ENCODE measurements at regions not wholly inside any gene's neighbourhood (a gene's known extent, or its start where the extent isn't known, plus 50 kb on each side); places are given as distances from the start of the nearest gene placed in this dataset.
"Not testable (repeated sequence)": the region's sequence is repeated elsewhere in the genome, so short reads cannot be mapped to it uniquely, and the experiment has no call there.

DNA sequence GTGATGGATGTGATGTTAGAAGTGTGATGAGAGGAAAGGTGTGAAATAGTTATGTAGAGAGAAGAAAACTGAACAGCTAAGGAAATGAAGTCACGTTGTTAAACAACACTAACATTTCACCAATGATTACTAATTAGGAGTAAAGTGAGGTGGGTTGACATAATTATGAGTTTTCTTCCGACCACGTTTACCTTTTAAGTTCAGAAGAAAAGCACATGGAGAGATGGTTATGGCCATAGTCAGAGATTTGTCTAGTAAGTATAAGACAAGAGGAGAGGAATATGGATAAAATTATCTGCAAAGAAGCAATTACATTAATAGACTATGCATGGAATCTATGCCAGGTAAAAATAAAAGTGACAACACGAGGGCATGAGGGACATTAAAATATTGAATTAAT is 551.3 kb upstream of the TECRL start:
- DNase-seq = no peak

DNA sequence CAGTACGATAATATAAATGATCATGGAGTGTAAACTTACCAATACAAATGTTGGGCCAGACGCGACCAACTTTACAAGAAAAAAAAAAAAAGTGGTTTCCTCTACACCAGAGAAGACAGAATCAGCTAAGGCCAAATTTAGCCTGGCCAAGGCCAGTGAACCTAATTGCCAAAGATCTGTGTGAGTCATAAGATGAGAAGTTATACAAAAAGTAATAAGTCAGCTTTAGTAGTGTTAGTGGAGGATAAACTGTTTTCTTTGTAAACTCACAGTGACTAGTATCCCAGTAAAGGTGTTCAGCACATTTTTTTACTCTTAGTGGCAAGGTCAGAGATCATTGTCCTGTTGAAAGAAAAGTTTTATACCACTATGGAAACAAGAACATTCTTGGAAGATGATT is 531.4 kb upstream of the TECRL start:
- no peak for DNase-seq

DNA sequence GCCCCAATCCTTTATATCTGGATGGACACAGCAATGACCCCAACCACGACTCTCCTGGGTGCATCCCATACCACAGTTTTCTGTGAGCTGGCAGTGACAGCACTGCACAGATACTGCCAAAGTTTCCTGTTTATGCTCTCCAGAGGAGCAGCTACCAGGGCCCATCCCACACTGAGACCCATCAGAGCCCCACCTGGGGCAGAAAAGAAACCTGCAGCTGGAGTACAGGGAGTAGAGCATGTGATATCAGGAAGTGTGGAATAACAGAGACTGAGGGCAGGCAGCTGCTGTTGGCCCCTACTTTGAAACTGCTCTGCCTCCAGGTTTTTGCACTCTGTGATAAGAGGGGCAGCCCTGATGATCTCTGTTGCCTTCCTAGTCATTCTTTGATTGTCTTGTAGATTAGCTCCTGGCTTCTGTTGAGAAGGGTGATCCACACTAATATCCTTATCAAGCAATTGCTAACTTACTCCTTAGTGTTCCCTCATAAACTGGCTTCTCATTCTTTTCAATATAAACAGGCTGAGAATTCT is 526.3 kb upstream of the TECRL start:
- DNase-seq = no peak

DNA sequence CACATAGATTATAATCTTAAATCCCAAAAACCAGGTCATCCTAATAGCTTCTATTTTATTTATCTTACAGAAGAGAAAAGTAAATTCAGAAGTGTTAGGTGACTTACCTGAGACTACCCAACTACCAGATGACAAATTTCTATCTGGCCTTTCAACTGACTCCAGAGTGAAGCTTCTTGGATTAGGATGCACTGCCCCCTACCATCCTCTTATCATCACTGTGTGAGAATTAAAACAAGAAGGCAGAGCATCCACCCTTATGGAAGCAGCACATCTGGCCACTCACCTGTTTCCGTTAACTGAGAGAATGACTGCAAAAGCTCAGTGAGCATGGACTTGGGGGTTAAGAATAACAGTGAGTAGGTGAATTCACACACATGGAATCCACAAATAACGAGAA is 502.6 kb upstream of the TECRL start:
- no peak for DNase-seq

DNA sequence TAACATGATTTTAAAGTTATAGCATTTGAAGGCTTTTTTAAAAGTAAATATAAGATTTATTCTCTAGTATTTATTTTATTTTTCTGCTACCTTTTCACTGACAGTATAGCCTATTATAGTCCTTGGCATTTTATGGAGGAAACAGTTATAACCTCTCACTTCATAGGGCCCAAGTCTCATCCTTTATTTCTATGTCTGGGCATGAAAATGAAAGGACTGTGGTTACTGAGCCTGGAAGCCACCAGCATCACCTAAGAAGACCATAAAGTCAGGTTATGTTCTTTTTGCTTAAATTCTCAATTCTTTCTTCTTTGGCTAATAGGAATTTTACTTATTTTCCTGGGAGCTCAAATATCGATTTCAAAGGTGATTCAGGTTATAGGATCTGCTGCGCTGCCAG is 494.7 kb upstream of the TECRL start:
- no peak for DNase-seq

DNA sequence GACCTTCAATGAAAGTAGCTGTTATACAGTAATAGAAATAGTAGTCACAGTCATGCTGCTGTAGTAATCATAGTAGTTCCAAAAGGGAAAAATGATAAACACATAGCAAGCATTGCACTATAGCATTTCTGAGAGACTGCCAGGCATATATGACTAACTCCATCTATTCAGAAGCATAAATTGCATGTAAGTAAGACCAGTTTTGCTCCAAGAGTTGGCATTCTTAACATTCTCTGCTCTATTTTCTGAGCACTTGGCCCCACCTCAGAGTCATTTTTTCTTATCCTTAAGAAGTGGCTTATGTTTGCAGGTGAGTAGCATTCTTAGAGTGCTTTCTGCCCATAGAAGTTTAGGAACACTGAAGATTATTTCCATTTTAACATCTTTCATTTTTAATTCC is 490.3 kb upstream of the TECRL start:
- no peak for DNase-seq

DNA sequence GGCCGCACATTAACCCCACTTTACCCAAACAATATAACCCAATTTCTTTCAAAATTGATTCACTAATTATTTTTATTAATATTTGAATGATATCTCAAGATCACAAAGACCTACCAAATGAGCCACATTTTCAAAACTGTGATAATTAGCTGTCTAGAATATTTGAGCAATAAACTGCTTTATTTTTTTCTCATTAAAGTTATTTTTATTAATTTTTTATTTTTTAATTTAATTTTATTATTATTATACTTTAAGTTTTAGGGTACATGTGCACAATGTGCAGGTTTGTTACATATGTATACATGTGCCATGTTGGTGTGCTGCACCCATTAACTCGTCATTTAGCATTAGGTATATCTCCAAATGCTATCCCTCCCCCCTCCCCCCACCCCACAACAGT is 489.8 kb upstream of the TECRL start:
- DNase-seq = not testable (repeated sequence)

DNA sequence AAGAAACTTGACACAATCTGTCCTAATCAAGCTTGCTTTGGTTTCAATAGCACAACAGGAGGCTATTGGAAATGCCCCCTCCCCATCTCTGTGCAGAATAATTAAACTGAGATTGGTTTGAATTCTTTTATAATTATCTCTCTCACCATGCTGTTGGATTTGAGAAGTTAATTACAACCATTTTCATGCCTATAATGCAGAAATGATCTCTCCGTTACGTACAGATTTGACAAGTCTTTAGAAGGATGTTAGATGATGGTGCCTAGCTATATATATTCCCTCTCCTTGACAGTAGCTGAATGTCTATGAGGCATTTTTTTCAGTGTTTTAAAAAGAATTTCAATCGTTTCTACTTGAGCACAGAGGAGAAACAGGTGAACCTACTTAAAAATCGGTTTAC is 488.4 kb upstream of the TECRL start:
- DNase-seq = no peak

DNA sequence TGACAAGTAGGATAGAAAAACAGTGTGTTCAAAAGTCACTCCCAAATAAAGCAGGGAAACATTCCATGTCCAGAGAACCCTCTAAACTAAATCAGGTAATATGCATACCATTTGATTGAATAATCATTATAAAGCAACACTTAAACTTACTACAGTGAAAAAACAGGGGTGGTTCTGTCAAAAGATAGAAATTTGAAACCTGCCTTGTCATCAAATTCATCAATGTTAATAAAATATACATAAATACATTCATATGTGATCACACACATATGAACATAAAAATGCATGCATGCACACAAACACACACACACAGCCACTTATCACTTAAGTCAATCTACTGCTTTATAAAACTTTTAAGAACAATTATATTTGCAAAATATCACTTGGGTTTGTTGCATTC is 485.8 kb upstream of the TECRL start:
- no peak for DNase-seq

DNA sequence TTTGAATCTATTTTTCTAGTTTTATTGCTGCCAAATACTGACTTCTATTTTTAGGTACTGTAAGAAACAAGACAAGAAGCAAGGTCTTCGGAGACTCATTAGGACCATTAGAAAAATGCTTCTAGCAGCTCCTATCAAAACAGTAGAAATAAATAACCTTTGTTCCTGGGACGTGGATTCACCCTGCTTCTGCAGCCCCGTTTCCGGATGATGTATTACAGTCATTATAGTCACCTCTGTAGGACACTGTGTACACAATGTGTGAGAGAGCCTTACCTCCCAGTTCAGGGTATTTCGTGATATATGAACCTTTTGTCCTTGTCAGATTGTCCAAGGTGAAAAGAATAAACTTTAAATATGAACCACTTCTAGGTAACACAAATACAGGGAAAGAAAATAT is 484.0 kb upstream of the TECRL start:
- DNase-seq = peak; percentile 79

DNA sequence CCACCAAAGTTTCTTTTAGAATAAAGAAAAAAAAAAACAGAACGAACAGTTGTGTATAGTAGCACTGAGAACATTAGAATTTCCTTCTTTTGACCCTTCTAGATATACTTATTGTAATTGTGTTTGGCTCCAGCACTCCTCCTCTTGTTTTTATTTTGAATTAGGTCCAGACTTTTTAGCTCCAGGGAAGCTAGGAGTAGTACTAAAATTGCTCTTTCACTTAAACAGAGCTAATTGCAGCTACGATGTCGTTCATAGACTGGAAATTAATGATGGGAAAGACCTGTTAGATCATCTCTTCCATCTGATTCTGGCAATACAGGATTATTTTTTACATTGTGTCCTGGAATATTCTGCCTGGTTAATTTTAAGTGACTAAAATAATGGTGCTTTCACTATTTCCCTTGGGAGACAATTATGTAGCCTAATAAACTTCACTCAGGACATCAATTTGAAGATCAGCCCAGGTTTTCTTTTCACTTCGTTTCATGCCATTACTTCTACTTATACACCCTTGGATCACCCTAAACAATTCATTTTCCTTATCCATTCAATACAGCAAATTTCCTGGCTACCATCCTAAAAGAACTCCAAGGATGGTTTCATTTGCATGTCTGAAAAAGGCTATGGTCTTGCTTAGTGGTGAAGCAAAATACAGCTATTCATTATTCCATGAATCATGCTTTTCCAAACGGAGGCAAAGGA is 480.8 kb upstream of the TECRL start:
- no peak for DNase-seq

DNA sequence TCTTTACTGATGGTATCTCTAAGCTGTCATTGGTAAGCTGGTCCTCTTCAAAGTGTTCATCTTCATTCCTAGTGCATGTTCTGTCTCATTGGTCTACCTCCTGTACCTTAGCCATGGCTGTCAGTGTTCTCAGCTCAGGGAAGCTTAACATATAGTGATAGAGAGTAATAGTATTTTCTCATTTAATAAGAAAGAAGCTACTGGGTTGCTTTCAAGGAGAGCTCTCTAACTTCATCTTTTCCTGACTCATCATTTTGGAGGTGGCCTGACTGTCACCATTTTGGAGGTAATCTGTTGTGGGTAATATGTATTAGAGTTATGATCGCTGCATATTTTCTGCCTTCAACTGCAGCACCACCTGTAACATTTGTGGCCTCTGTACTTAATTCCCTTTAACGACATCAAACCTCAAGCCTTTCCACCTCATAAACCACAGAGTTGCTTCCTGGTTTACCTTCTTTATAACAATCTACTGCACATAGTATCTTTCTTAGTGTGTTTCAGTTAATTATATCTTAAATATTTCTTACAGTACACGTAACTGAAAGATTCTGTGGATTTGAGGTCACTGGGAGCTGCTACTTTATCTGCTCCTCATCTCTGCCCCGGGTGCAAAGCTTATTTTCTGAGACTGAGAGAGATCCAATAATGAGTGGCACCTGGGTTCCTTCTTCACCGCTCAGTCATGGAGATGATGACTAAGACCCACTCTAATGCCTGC is 474.0 kb upstream of the TECRL start:
- DNase-seq = no peak

DNA sequence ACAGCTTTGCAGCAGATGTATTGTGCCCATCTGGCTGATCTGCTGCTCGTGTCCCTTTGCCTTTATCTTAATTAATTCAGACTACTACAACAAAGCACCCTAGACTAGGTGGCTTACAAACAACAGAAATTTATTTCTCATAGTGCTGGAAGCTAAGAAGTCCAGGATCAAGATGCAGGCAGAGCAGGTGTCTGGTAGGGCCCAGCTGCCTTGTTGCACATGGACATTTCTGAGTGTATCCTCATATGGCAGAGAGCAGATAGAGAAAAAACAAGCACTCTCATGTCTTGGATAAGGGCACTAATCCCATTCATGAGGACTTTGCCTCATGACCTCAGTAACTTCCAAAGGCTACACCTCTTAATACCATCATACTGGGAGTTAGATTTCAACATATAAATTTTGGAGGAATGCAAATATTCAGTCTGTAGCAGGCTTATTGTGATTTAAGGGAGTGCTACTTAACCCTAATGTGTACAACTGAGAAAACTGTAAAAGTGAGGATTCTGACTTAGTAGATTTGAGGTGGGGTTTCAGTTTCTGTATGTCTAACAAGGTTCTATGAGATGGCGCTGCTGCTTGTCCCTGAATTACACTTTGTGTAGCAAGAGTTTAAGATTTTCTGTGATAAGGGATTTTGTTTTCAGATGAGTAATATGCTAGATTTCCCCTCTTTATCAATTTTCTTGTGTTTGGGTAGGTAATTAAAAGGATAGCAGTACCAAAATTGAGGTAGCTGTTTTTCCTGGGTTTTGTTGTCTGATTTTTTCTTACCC is 473.2 kb upstream of the TECRL start:
- no peak for DNase-seq

DNA sequence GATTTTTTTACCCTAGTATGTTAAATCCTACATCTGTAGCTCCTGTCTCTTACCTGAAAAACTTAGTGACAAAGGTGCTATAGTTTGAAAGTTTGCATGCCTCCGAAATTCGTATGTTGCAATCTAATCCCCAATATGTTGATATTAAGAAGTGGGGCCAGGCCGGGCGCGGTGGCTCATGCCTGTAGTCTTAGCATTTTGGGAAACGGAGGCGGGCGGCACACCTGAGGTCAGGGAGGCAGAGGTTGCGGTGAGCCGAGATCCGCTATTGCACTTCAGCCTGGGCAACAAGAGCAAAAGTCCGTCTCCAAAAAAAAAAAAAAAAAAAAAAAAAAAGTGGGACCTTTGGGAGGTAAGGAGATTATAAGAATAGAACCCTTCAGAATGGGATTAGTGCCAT is 471.3 kb upstream of the TECRL start:
- DNase-seq = no peak

DNA sequence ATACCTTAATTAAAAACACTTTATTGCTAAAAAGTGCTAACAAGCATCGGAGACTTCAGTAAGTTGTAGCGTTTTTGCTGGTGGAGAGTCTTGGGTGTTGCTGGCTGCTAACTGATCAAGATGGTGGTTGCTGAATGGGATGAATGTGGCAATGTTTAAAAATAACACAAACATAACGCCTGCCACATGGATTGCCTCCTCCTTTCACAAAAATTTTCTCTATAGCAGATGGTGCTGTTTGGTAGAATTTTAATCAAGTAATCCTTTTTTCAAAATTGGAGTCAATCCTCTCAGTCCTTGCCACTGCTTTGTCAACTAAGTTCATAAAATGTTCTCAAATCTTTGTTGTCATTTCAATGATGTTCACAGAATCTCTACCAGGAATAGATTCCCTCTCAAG is 466.8 kb upstream of the TECRL start:
- no peak for DNase-seq

DNA sequence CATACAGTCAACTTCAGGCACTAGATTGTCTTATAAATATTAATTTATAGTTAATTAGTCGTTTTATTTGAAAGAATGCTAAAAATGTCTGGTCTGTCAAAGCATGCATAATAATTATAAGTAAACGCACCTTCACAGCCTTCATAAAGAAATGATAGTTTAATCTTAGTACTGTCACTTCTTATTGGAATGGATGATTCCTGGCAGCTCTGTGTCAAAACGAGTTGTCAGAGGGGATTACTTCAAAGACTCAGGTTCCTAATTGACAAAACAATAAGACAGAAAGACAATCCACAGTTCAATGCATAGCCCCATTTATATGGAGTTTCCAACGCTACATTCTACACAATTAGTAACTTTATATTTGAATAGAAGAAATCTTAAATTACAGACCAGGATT is 461.3 kb upstream of the TECRL start:
- no peak for DNase-seq

DNA sequence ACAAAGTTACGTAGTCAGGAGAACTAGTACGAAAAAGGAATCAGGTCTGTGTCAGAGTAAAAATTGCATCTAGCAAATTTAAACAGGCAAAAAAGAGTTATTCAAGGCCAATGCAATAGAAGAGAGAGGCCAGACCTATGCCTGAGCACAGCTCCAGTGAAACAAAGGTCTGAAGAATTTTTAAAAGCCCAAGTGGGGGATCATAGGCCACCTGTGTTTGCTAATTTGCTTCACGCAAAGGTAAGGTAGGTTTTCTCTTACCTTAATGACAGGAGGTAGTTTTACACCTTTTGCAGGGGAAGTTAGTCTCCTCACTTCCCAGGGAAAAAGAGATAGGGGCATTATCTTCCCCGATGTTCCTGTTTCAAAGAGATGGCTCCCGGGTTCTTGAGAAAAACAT is 448.6 kb upstream of the TECRL start:
- DNase-seq = no peak

DNA sequence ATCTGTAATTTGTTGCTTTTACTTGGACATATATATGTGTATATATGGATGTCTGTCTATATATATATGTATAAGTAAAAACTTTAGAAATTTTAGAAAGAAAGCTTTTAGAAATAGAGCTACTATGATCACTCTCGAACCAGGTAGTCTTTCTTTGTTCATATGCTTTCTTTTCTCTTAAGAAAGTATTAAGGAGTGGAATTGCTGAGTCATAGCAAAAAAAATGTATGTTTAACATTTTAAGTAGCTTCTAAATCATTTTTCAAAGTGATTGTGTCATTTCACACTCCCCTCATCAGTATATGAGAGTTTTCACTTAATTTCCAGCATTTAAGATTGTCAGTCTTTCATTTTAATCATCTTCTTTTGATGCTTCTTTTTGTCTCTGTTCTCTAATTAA is 447.9 kb upstream of the TECRL start:
- no peak for DNase-seq

DNA sequence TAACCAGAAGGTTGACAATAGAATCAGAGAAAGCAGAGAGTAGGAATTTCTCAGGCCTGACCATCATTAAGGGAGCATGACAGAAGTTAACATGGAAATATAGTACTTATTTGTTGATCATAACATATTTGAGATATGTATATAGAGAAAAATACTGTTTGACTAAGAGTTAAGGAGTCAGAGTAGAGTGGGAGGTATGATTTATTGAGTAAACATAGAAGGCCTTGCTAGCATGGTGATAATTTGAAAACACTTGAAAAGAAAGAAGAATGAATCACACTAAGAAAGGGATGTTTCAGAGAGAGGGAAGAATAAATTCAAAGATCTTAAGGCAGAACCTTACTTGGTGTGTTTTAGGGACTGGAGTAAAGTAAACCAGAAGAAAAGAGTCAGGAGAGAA is 437.2 kb upstream of the TECRL start:
- DNase-seq = no peak

DNA sequence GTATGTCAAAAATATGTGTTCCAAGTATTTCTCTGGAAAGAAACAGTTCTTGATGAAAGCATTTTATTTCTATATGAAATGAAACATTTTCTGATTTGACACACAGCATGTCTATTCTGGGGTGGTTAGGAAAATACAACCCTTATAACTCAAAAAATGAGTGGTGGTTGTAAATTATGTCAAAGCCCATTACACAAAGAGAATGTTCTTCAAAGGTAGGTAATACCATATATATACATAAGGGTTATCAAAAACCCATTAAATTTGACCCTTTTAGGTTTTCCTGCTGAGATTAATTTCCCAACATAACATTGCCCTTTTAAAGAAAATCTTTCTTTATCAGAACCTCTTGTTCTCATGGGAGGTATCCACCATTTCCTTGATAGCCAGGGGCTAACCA is 420.5 kb upstream of the TECRL start:
- no peak for DNase-seq

DNA sequence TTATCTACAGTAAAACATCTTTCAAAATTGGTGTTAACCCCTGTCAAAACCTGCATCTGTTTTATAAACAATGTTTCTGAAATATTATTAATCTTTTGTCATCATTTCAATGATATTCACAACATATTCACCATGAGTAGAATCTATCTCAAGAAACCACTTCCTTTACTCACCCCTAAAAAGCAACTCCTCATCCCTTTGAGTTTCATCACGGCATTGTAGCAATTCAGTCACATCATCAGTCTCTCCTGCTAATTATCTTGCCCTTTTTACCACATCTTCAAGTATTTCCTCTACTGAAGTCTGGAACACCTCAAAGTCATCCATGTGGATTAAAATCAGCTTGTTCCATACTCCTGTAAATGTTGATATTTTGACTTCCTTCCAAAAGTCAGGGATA is 415.3 kb upstream of the TECRL start:
- DNase-seq = no peak

DNA sequence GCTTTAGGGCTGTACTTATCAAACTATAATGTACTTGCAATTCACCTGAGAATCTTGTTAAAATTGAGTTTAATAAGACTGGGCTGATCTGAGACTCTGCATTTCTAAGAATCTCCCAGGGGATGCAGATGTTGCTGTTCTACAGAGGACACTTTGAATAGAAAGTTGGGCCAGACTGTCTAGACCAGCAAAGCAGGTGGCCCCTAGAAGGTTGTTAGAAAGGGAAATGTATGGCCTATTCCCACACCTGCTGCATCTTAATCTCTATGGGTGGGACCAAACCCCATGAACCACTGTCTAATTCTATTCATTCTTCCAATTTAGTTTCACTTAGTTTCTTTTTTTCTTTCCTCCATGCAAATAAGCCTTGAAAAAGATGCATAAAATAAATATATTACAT is 413.2 kb upstream of the TECRL start:
- DNase-seq = no peak

DNA sequence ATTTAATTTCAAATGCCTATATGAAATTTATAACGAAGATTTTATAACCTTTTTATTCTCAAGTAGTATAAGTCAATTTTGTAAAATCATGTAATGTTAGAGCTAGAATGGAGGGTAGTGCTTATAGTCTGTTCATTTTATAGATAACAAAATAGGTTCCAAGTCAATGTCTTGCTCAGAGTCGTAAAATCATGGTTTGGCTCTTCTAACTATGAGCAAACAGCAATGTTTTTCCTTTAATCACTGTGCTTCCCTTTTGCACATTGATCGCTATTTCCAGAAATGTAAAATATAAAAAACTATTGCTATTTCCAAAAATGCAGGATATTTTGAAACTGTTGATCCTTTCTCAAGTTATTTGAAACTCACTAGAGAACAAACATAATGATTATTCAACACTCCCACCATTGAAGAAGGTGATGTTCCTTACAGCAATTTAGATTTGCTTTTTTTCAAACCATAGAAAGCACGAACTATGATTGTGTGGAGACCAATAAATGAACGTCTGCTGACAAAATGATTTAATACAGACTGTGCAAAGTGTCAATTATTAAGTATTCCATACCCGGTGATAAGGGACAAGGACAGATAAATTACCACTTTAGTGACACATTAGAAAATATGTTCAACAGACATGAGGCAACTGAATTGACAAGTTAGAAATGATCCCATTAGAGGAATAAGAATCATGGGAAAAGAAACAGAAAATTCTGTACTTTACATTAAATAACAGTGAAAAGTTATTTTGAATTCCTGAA is 412.1 kb upstream of the TECRL start:
- no peak for DNase-seq

Data from SHP77 treated with DMSO at 0.1 percent for 48 hours (cell line).